Naive thymus-derived CD4-positive, alpha-beta T cell (primary cell): ENCODE measurements at regions not wholly inside any gene's neighbourhood (a gene's known extent, or its start where the extent isn't known, plus 50 kb on each side); places are given as distances from the start of the nearest gene placed in this dataset.

Source experiments
- ATAC-seq: fragments of 150-1000 bp; cut with Tn5 transposase; 2 replicates; pipeline ENCODE4 v1.10.0; 2021; ENCODE audit warnings: mild to moderate bottlenecking, moderate library complexity
- CTCF ChIA-PET: fragments of 350-600 bp; sonication (Branson Sonifier 250); formaldehyde crosslinking; loops from one replicate; lab custom pipeline; 2021; ENCODE audit warnings: antibody characterized with exemption; lab: Charles Lee
- POLR2A ChIA-PET: fragments of 350-600 bp; sonication (Branson Sonifier 250); formaldehyde crosslinking; loops from one replicate; lab custom pipeline; 2021; ENCODE audit warnings: antibody characterized with exemption, inconsistent platforms; lab: Charles Lee
- DNase-seq, 9 donors: peaks; one replicate each; pipeline versions ENCODE4 v3.0.0 to v3.0.0-alpha.2; 2020 to 2022; ENCODE audit warnings: mixed read lengths in 1 of 9
- H3K27ac ChIP-seq: one replicate; pipeline ENCODE4 v1.7.0; 2013; ENCODE audit warnings: mild to moderate bottlenecking, low read depth, low read length, moderate library complexity
- H3K27me3 ChIP-seq, 2 donors: one replicate each; pipeline ENCODE4 v1.7.0; 2013; ENCODE audit warnings: low read length in 2 of 2, mild to moderate bottlenecking in 2 of 2, moderate library complexity in 2 of 2; ENCODE audit not compliant: control insufficient read depth in 2 of 2, insufficient read depth in 2 of 2
- H3K36me3 ChIP-seq, 3 experiments: 1 replicate in 2 of 3; 2 replicates in 1 of 3; pipeline ENCODE4 v1.7.0; 2013; ENCODE audit warnings: low read length in 3 of 3, mild to moderate bottlenecking in 3 of 3, moderate library complexity in 1 of 3; ENCODE audit not compliant: insufficient read depth in 3 of 3, control insufficient read depth in 2 of 3
- H3K4me1 ChIP-seq, 2 donors: one replicate each; pipeline ENCODE4 v1.7.0; 2013; ENCODE audit warnings: low read length in 2 of 2, mild to moderate bottlenecking in 2 of 2, moderate library complexity in 1 of 2; ENCODE audit not compliant: control insufficient read depth in 2 of 2, insufficient read depth in 2 of 2
- H3K4me3 ChIP-seq: 2 replicates; pipeline ENCODE4 v1.7.0; 2013; ENCODE audit warnings: mild to moderate bottlenecking, low read length
- H3K9me3 ChIP-seq, 3 experiments: 1 replicate in 2 of 3; 2 replicates in 1 of 3; pipeline ENCODE4 v1.7.0; 2013; ENCODE audit warnings: low read length in 3 of 3; ENCODE audit not compliant: control insufficient read depth in 2 of 3
- H3K27ac Mint-ChIP-seq, 9 donors: one replicate each; pipeline ENCODE4 v1.8.0; 2020 to 2022; ENCODE audit warnings: mixed read lengths in 9 of 9, mild to moderate bottlenecking in 8 of 9, moderate library complexity in 5 of 9, inconsistent platforms in 2 of 9
- H3K27me3 Mint-ChIP-seq, 5 donors: one replicate each; pipeline ENCODE4 v1.8.0; 2021 to 2022; ENCODE audit warnings: mixed read lengths in 5 of 5, mild to moderate bottlenecking in 1 of 5
- H3K36me3 Mint-ChIP-seq, 5 donors: one replicate each; pipeline ENCODE4 v1.8.0; 2020 to 2022; ENCODE audit warnings: mixed read lengths in 5 of 5, mild to moderate bottlenecking in 3 of 5, inconsistent platforms in 1 of 5
- H3K4me1 Mint-ChIP-seq, 7 donors: one replicate each; pipeline ENCODE4 v1.8.0; 2020 to 2022; ENCODE audit warnings: mixed read lengths in 7 of 7, mild to moderate bottlenecking in 3 of 7, inconsistent platforms in 1 of 7
- H3K4me3 Mint-ChIP-seq, 10 donors: one replicate each; pipeline ENCODE4 v1.8.0; 2020 to 2022; ENCODE audit warnings: mild to moderate bottlenecking in 10 of 10, mixed read lengths in 10 of 10, moderate library complexity in 6 of 10, inconsistent platforms in 2 of 10
- H3K9me3 Mint-ChIP-seq, 11 donors: one replicate each; pipeline ENCODE4 v1.8.0; 2020 to 2022; ENCODE audit warnings: mixed read lengths in 11 of 11, mild to moderate bottlenecking in 4 of 11, inconsistent platforms in 1 of 11, moderate library complexity in 1 of 11
- intact Hi-C, 2 donors: fragments of 100-400 bp; cut with micrococcal nuclease; formaldehyde crosslinking; loops; one replicate each; pipeline ENCODE4 v1.15.1; 2023

- POLR2A ChIA-PET: no interaction called here
- no peaks in the 10 kb centered on the region for H3K36me3 ChIP-seq
- CTCF ChIA-PET: no interaction called here
Measured at GRCh38 chr12:30457621-30458289, 237.9 kb downstream of the IPO8 start.

GRCh38 chr12:30450872-30451271, 244.8 kb downstream of the IPO8 start:
- Mint-ChIP-seq H3K36me3 (no peaks in the 10 kb centered on the region), H3K4me1 (no peaks in the 10 kb centered on the region), H3K9me3 (peaks cover 0 to 20% (median 5%) of the 10 kb centered on the region in 11 donors), H3K4me3 (no peak overlapping the region), H3K27me3 (peaks cover 0 to 4% (median 0%) of the 10 kb centered on the region in 5 donors), H3K27ac (no peak overlapping the region)
- CTCF ChIA-PET: no interaction called here
- H3K27ac ChIP-seq: no peak overlapping the region
- no peak overlapping the region for H3K4me3 ChIP-seq
- ATAC-seq (no peak), DNase-seq (no peak)
- H3K4me1 ChIP-seq: no peaks in the 10 kb centered on the region
- H3K36me3 ChIP-seq: no peaks in the 10 kb centered on the region
- H3K9me3 ChIP-seq: no peaks in the 10 kb centered on the region
- POLR2A ChIA-PET: no interaction called here
- intact Hi-C loops: no loop called here
- no peaks in the 10 kb centered on the region for H3K27me3 ChIP-seq

More at GRCh38 chr12:30457621-30458289, 237.9 kb downstream of the IPO8 start:
- no peaks in the 10 kb centered on the region for H3K27me3 ChIP-seq
- Mint-ChIP-seq H3K9me3 (peaks cover 0 to 14% (median 4%) of the 10 kb centered on the region in 11 donors), H3K4me1 (no peaks in the 10 kb centered on the region), H3K4me3 (no peak overlapping the region), H3K27me3 (no peaks in the 10 kb centered on the region), H3K27ac (no peak overlapping the region), H3K36me3 (no peaks in the 10 kb centered on the region)
- ATAC-seq: no peak
- intact Hi-C loops: no loop called here
- no peak for DNase-seq
- no peaks in the 10 kb centered on the region for H3K9me3 ChIP-seq
- no peaks in the 10 kb centered on the region for H3K4me1 ChIP-seq
- H3K4me3 ChIP-seq: no peak overlapping the region
- no peak overlapping the region for H3K27ac ChIP-seq

GRCh38 chr12:30450226-30450625, 245.4 kb downstream of the IPO8 start:
- CTCF ChIA-PET: interaction anchor here (1.2 kb wide), 1 partner anchor 11 kb away, joined by 3 read pairs; no protein-coding TSS in a partner anchor
- Mint-ChIP-seq H3K9me3 (peaks cover 0 to 20% (median 5%) of the 10 kb centered on the region in 11 donors), H3K27me3 (peaks cover 0 to 6% (median 0%) of the 10 kb centered on the region in 5 donors)

GRCh38 chr12:30448038-30448437, 247.6 kb downstream of the IPO8 start:
- no peaks in the 10 kb centered on the region for H3K36me3 ChIP-seq
- POLR2A ChIA-PET: no interaction called here
- intact Hi-C loops: no loop called here
- H3K4me3 ChIP-seq: no peak overlapping the region
- no peak for ATAC-seq
- Mint-ChIP-seq H3K9me3 (peaks cover 0 to 20% (median 5%) of the 10 kb centered on the region in 11 donors), H3K27ac (no peak overlapping the region), H3K27me3 (peaks cover 0 to 6% (median 4%) of the 10 kb centered on the region in 5 donors), H3K36me3 (no peaks in the 10 kb centered on the region), H3K4me3 (no peak overlapping the region), H3K4me1 (no peaks in the 10 kb centered on the region)
- no peak overlapping the region for H3K27ac ChIP-seq
- no peaks in the 10 kb centered on the region for H3K4me1 ChIP-seq
- DNase-seq: no peak
- no peaks in the 10 kb centered on the region for H3K9me3 ChIP-seq
- CTCF ChIA-PET: no interaction called here
- H3K27me3 ChIP-seq: no peaks in the 10 kb centered on the region

More at GRCh38 chr12:30450226-30450625, 245.4 kb downstream of the IPO8 start:
- no peaks in the 10 kb centered on the region for H3K36me3 Mint-ChIP-seq
- ATAC-seq (no peak), DNase-seq (no peak)
- H3K27ac Mint-ChIP-seq: no peak overlapping the region
- intact Hi-C loops: no loop called here
- H3K4me3 Mint-ChIP-seq: no peak overlapping the region
- Histone ChIP-seq H3K36me3 (no peaks in the 10 kb centered on the region), H3K27me3 (no peaks in the 10 kb centered on the region), H3K9me3 (no peaks in the 10 kb centered on the region), H3K4me1 (no peaks in the 10 kb centered on the region), H3K27ac (no peak overlapping the region), H3K4me3 (no peak overlapping the region)
- H3K4me1 Mint-ChIP-seq: no peaks in the 10 kb centered on the region
- POLR2A ChIA-PET: no interaction called here

- Mint-ChIP-seq H3K9me3 (peaks cover 0 to 20% (median 5%) of the 10 kb centered on the region in 11 donors), H3K4me1 (no peaks in the 10 kb centered on the region), H3K27me3 (peaks cover 0 to 6% (median 4%) of the 10 kb centered on the region in 5 donors), H3K4me3 (no peak overlapping the region), H3K27ac (no peak overlapping the region), H3K36me3 (no peaks in the 10 kb centered on the region)
- no peak overlapping the region for H3K27ac ChIP-seq
- no peaks in the 10 kb centered on the region for H3K36me3 ChIP-seq
- ATAC-seq: no peak
- no peaks in the 10 kb centered on the region for H3K9me3 ChIP-seq
- DNase-seq: no peak
- intact Hi-C loops: no loop called here
- CTCF ChIA-PET: no interaction called here
- POLR2A ChIA-PET: no interaction called here
- H3K4me1 ChIP-seq: no peaks in the 10 kb centered on the region
- H3K27me3 ChIP-seq: no peaks in the 10 kb centered on the region
- H3K4me3 ChIP-seq: no peak overlapping the region
Measured at GRCh38 chr12:30447061-30447750, 248.5 kb downstream of the IPO8 start.

- POLR2A ChIA-PET: no interaction called here
Measured at GRCh38 chr12:30442461-30442860, 253.2 kb downstream of the IPO8 start.

More at GRCh38 chr12:30442461-30442860, 253.2 kb downstream of the IPO8 start:
- Mint-ChIP-seq H3K4me3 (no peak overlapping the region), H3K36me3 (no peaks in the 10 kb centered on the region), H3K4me1 (no peaks in the 10 kb centered on the region), H3K27ac (no peak overlapping the region), H3K27me3 (peaks cover 0 to 17% (median 9%) of the 10 kb centered on the region in 5 donors), H3K9me3 (peaks cover 0 to 5% (median 0%) of the 10 kb centered on the region in 11 donors)
- CTCF ChIA-PET: no interaction called here
- intact Hi-C loops: no loop called here
- ATAC-seq (no peak), DNase-seq (no peak)
- Histone ChIP-seq H3K36me3 (no peaks in the 10 kb centered on the region), H3K4me1 (no peaks in the 10 kb centered on the region), H3K27ac (no peak overlapping the region), H3K27me3 (no peaks in the 10 kb centered on the region), H3K9me3 (no peaks in the 10 kb centered on the region), H3K4me3 (no peak overlapping the region)
